ENCODE measurements at regions not wholly inside any gene's neighbourhood (a gene's known extent, or its start where the extent isn't known, plus 50 kb on each side); places are given as distances from the start of the nearest gene placed in this dataset.
A peak's percentile ranks its signal among the peaks of the same experiment; 100 is the strongest.

- BruUV-seq (replicated peaks): no TSS peak
- peak; percentile 28 for DNase-seq (ENCODE audit: low spot score)
- CTCF ChIA-PET: no interaction called here
- Histone ChIP-seq H3K4me3 (ENCODE audit: low read depth, low read length, poor library complexity, severe bottlenecking) (no peak overlapping the region), H3K4me1 (ENCODE audit: insufficient read depth, low read length, poor library complexity, severe bottlenecking) (peaks cover 5% of the 10 kb centered on the region), H3K27me3 (replicated peaks; ENCODE audit: insufficient read depth, low read depth, low read length, poor library complexity) (no peaks in the 10 kb centered on the region), H3K9me3 (ENCODE audit: low read depth, low read length, poor library complexity, severe bottlenecking) (no peaks in the 10 kb centered on the region), H3K36me3 (ENCODE audit: insufficient read depth, low read length, poor library complexity, severe bottlenecking) (no peaks in the 10 kb centered on the region), H3K27ac (ENCODE audit: low read depth, low read length, poor library complexity, severe bottlenecking) (no peak overlapping the region)
- POLR2A ChIA-PET (ENCODE audit: low non-redundant PET): no interaction called here
- intact Hi-C loops (cut with micrococcal nuclease; ENCODE audit: unreplicated experiment): no loop called here
- no peak for TF ChIP-seq EZH2 (IDR thresholded peaks at IDR 0.05; ENCODE audit: borderline replicate concordance, low read depth, low read length, poor library complexity, severe bottlenecking)
- TF ChIP-seq, protein P1, sequence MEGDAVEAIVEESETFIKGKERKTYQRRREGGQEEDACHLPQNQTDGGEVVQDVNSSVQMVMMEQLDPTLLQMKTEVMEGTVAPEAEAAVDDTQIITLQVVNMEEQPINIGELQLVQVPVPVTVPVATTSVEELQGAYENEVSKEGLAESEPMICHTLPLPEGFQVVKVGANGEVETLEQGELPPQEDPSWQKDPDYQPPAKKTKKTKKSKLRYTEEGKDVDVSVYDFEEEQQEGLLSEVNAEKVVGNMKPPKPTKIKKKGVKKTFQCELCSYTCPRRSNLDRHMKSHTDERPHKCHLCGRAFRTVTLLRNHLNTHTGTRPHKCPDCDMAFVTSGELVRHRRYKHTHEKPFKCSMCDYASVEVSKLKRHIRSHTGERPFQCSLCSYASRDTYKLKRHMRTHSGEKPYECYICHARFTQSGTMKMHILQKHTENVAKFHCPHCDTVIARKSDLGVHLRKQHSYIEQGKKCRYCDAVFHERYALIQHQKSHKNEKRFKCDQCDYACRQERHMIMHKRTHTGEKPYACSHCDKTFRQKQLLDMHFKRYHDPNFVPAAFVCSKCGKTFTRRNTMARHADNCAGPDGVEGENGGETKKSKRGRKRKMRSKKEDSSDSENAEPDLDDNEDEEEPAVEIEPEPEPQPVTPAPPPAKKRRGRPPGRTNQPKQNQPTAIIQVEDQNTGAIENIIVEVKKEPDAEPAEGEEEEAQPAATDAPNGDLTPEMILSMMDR (conservative IDR thresholded peaks at IDR 0.05; ENCODE audit: low read depth, low read length): no peak
Measured at GRCh38 chr1:63124666-63125191, 197.6 kb upstream of the FOXD3 start.

DNA sequence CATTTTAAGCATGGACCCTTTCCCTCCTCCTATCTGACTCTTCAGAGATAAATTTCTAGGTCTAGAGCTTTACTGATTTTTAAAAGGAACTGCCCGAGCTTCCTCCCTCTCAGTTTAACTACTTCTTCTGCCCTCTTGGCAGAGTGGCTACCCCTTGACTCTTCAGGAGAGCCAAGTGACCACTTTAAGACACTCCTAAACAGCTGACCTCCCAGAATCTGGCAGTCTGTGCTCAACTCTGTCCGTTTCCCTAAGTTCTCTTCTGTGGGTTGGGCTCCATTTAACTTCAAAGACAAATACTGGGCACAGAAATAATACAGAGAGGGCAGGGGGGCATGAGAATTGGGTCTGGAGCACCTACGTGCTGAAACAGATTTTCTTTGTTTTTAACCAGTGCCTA, 196.3 kb upstream of the FOXD3 start:
- no peak overlapping the region for H3K27ac ChIP-seq (ENCODE audit: low read depth, low read length, poor library complexity, severe bottlenecking)
- H3K36me3 ChIP-seq (ENCODE audit: insufficient read depth, low read length, poor library complexity, severe bottlenecking): no peaks in the 10 kb centered on the region
- no peak for TF ChIP-seq EZH2 (IDR thresholded peaks at IDR 0.05; ENCODE audit: borderline replicate concordance, low read depth, low read length, poor library complexity, severe bottlenecking)
- TF ChIP-seq, protein P1 (conservative IDR thresholded peaks at IDR 0.05; ENCODE audit: low read depth, low read length): no peak
- peaks cover 5% of the 10 kb centered on the region for H3K4me1 ChIP-seq (ENCODE audit: insufficient read depth, low read length, poor library complexity, severe bottlenecking)
- intact Hi-C loops (cut with micrococcal nuclease; ENCODE audit: unreplicated experiment): no loop called here
- CTCF ChIA-PET: no interaction called here
- BruUV-seq (replicated peaks): no TSS peak
- H3K9me3 ChIP-seq (ENCODE audit: low read depth, low read length, poor library complexity, severe bottlenecking): no peaks in the 10 kb centered on the region
- H3K4me3 ChIP-seq (ENCODE audit: low read depth, low read length, poor library complexity, severe bottlenecking): no peak overlapping the region
- no peaks in the 10 kb centered on the region for H3K27me3 ChIP-seq (replicated peaks; ENCODE audit: insufficient read depth, low read depth, low read length, poor library complexity)
- POLR2A ChIA-PET (ENCODE audit: low non-redundant PET): no interaction called here
- DNase-seq (ENCODE audit: low spot score): no peak

GRCh38 chr1:63127376-63127775, 195.0 kb upstream of the FOXD3 start:
- ChIA-PET POLR2A (ENCODE audit: low non-redundant PET) (no interaction called here), CTCF (no interaction called here)
- Histone ChIP-seq H3K36me3 (ENCODE audit: insufficient read depth, low read length, poor library complexity, severe bottlenecking) (no peaks in the 10 kb centered on the region), H3K9me3 (ENCODE audit: low read depth, low read length, poor library complexity, severe bottlenecking) (no peaks in the 10 kb centered on the region), H3K4me3 (ENCODE audit: low read depth, low read length, poor library complexity, severe bottlenecking) (no peak overlapping the region), H3K4me1 (ENCODE audit: insufficient read depth, low read length, poor library complexity, severe bottlenecking) (peaks cover 5% of the 10 kb centered on the region), H3K27ac (ENCODE audit: low read depth, low read length, poor library complexity, severe bottlenecking) (no peak overlapping the region), H3K27me3 (replicated peaks; ENCODE audit: insufficient read depth, low read depth, low read length, poor library complexity) (no peaks in the 10 kb centered on the region)
- intact Hi-C loops (cut with micrococcal nuclease; ENCODE audit: unreplicated experiment): no loop called here
- no peak for DNase-seq (ENCODE audit: low spot score)
- TF ChIP-seq, protein P1 (conservative IDR thresholded peaks at IDR 0.05; ENCODE audit: low read depth, low read length): no peak
- TF ChIP-seq EZH2 (IDR thresholded peaks at IDR 0.05; ENCODE audit: borderline replicate concordance, low read depth, low read length, poor library complexity, severe bottlenecking): no peak
- BruUV-seq (replicated peaks): no TSS peak

Measured in A673 (cell line).